SK-N-SH treated with all-trans-retinoic acid at 6 μM for 48 hours (cell line): ENCODE measurements at regions not wholly inside any gene's neighbourhood (a gene's known extent, or its start where the extent isn't known, plus 50 kb on each side); places are given as distances from the start of the nearest gene placed in this dataset.

Experiments
- ATAC-seq: fragments of 200-7000 bp; cut with Tn5 transposase; 3 replicates; pipeline ENCODE4 v1.9.1; 2020; ENCODE audit warnings: mild to moderate bottlenecking, moderate library complexity
- ARNTL ChIP-seq: fragments of 450-650 bp; formaldehyde crosslinking; IDR thresholded peaks from 2 replicates; pipeline ENCODE4 v1.5.0; 2020; ENCODE audit warnings: low read depth, mild to moderate bottlenecking, moderate library complexity, borderline replicate concordance
- BACH2 ChIP-seq: fragments of 250-450 bp; sonication (Bioruptor Pico); IDR thresholded peaks from 2 replicates; pipeline ENCODE4 v1.9.0; 2021; ENCODE audit warnings: mild to moderate bottlenecking, borderline replicate concordance
- CSRNP3 ChIP-seq: fragments of 250-450 bp; sonication (Bioruptor Pico); IDR thresholded peaks from 2 replicates; pipeline ENCODE4 v1.5.1; 2021; ENCODE audit warnings: mild to moderate bottlenecking, moderate library complexity
- ESRRG ChIP-seq: fragments of 250-450 bp; sonication (Bioruptor Pico); IDR thresholded peaks from 2 replicates; pipeline ENCODE4 v1.6.1; 2021; ENCODE audit warnings: mild to moderate bottlenecking
- ISL1 ChIP-seq: fragments of 250-450 bp; sonication (Bioruptor Pico); IDR thresholded peaks from 2 replicates; pipeline ENCODE4 v2.1.2; 2022; ENCODE audit warnings: mild to moderate bottlenecking, moderate library complexity
- OSR1 ChIP-seq: fragments of 250-450 bp; sonication (Bioruptor Pico); IDR thresholded peaks from 2 replicates; pipeline ENCODE4 v1.8.0; 2022; ENCODE audit warnings: moderate library complexity, mild to moderate bottlenecking, inconsistent platforms
- PPARA ChIP-seq: fragments of 250-450 bp; sonication (Bioruptor Pico); IDR thresholded peaks from 2 replicates; pipeline ENCODE4 v1.5.0; 2020; ENCODE audit warnings: mild to moderate bottlenecking, borderline replicate concordance
- RARB ChIP-seq: fragments of 250-450 bp; sonication (Bioruptor Pico); IDR thresholded peaks from 2 replicates; pipeline ENCODE4 v1.8.0; 2021; ENCODE audit warnings: mild to moderate bottlenecking, moderate library complexity
- SNAI2 ChIP-seq: fragments of 250-450 bp; sonication (Bioruptor Pico); IDR thresholded peaks from 2 replicates; pipeline ENCODE4 v1.5.0; 2020; ENCODE audit warnings: mild to moderate bottlenecking, moderate library complexity
- ZFP3 ChIP-seq: fragments of 250-450 bp; sonication (Bioruptor Pico); IDR thresholded peaks from 2 replicates; pipeline ENCODE4 v1.5.0; 2020; ENCODE audit warnings: mild to moderate bottlenecking, moderate library complexity
- ZFP30 ChIP-seq: fragments of 450-650 bp; formaldehyde crosslinking; IDR thresholded peaks from 2 replicates; pipeline ENCODE4 v1.5.0; 2022; ENCODE audit warnings: mild to moderate bottlenecking, moderate library complexity
- ZNF565 ChIP-seq: fragments of 450-650 bp; formaldehyde crosslinking; conservative IDR thresholded peaks from 2 replicates; pipeline ENCODE4 v1.5.0; 2020; ENCODE audit warnings: low read depth, mild to moderate bottlenecking, moderate library complexity
- ZNF8 ChIP-seq: fragments of 450-650 bp; formaldehyde crosslinking; IDR thresholded peaks from 2 replicates; pipeline ENCODE4 v1.5.0; 2020; ENCODE audit warnings: mild to moderate bottlenecking, moderate library complexity

GRCh38 chr12:30806989-30807694 is 52.4 kb upstream of the CAPRIN2 start:
- ATAC-seq, result peak; percentile 96
- no peak for TF ChIP-seq ESRRG
- TF ChIP-seq OSR1, result no peak
- TF ChIP-seq ARNTL, result no peak
- no peak for TF ChIP-seq SNAI2 (CRISPR knock-in tag)
- no peak for TF ChIP-seq PPARA (CRISPR knock-in tag)
- TF ChIP-seq ZFP30, result no peak

- no peak for ATAC-seq
- no peak for TF ChIP-seq ESRRG
- TF ChIP-seq RARB (CRISPR knock-in tag), result no peak
- no peak for TF ChIP-seq ZFP30
- no peak for TF ChIP-seq ZFP3
- no peak for TF ChIP-seq SNAI2 (CRISPR knock-in tag)
- no peak for TF ChIP-seq CSRNP3 (CRISPR knock-in tag)
- no peak for TF ChIP-seq BACH2 (CRISPR knock-in tag)
- no peak for TF ChIP-seq ZNF8 (CRISPR knock-in tag)
- no peak for TF ChIP-seq ZNF565
- TF ChIP-seq ISL1 (CRISPR knock-in tag), result no peak
- TF ChIP-seq, all 23 proteins: peak for 0
These were observed 51.2 kb upstream of the CAPRIN2 start for GRCh38 chr12:30805959-30806358.
